Hepatocyte (in vitro differentiated cells): ENCODE measurements at regions not wholly inside any gene's neighbourhood (a gene's known extent, or its start where the extent isn't known, plus 50 kb on each side); places are given as distances from the start of the nearest gene placed in this dataset.

Experiments
- DNase-seq: peaks from one replicate; pipeline ENCODE4 v3.0.0-alpha.2; 2016; ENCODE audit warnings: low spot score
- H2AFZ ChIP-seq: fragments of 200-600 bp; sonication (generic); 2 replicates; pipeline ENCODE4 v1.6.0; 2016; ENCODE audit warnings: antibody characterized with exemption, mild to moderate bottlenecking
- H3K27ac ChIP-seq: fragments of 200-600 bp; sonication (generic); 2 replicates; pipeline ENCODE4 v1.5.1; 2016; ENCODE audit warnings: mild to moderate bottlenecking
- H3K27me3 ChIP-seq: fragments of 200-600 bp; sonication (generic); 2 replicates; pipeline ENCODE4 v1.6.1; 2016
- H3K36me3 ChIP-seq: fragments of 200-600 bp; sonication (generic); replicated peaks from 2 replicates; pipeline ENCODE4 v1.5.1; 2016; ENCODE audit warnings: low read depth; ENCODE audit not compliant: insufficient read depth
- H3K4me1 ChIP-seq: fragments of 200-600 bp; sonication (generic); 2 replicates; pipeline ENCODE4 v1.5.1; 2016; ENCODE audit warnings: mild to moderate bottlenecking, moderate library complexity; ENCODE audit not compliant: insufficient read depth
- H3K4me2 ChIP-seq: fragments of 200-600 bp; sonication (generic); 2 replicates; pipeline ENCODE4 v1.6.0; 2016
- H3K4me3 ChIP-seq: fragments of 200-600 bp; sonication (generic); 2 replicates; pipeline ENCODE4 v1.5.1; 2016; ENCODE audit warnings: mild to moderate bottlenecking
- H3K79me2 ChIP-seq: fragments of 200-600 bp; sonication (generic); 2 replicates; pipeline ENCODE4 v1.6.0; 2017; ENCODE audit warnings: mild to moderate bottlenecking
- H3K9me2 ChIP-seq: fragments of 200-600 bp; sonication (generic); replicated peaks from 2 replicates; pipeline ENCODE4 v1.6.0; 2017; ENCODE audit warnings: mild to moderate bottlenecking; ENCODE audit not compliant: insufficient read depth
- H3K9me3 ChIP-seq: fragments of 200-600 bp; sonication (generic); 2 replicates; pipeline ENCODE4 v1.5.1; 2016; ENCODE audit warnings: low read depth, mild to moderate bottlenecking
- H4K20me1 ChIP-seq: fragments of 200-600 bp; sonication (generic); 2 replicates; pipeline ENCODE4 v1.6.0; 2016; ENCODE audit warnings: mild to moderate bottlenecking; ENCODE audit not compliant: insufficient read depth, poor library complexity, severe bottlenecking
- CTCF ChIP-seq: fragments of 200-600 bp; sonication (generic); IDR thresholded peaks from 2 replicates; pipeline ENCODE4 v1.5.1; 2016; ENCODE audit warnings: antibody characterized with exemption, mild to moderate bottlenecking; ENCODE audit not compliant: poor library complexity
- EZH2 ChIP-seq: fragments of 200-600 bp; sonication (generic); IDR thresholded peaks from 2 replicates; pipeline ENCODE4 v1.6.1; 2016; ENCODE audit warnings: antibody characterized with exemption, mild to moderate bottlenecking, borderline replicate concordance
- EZH2phosphoT487 ChIP-seq: fragments of 200-600 bp; sonication (generic); IDR thresholded peaks from one replicate; pipeline ENCODE4 v1.6.1; 2018; ENCODE audit warnings: antibody characterized with exemption, mild to moderate bottlenecking, low read depth, moderate library complexity; ENCODE audit not compliant: unreplicated experiment, severe bottlenecking
- WGBS: methylation state at CpG from one replicate; pipeline ENCODE4 v1.1.6; 2016; ENCODE audit warnings: low lambda C conversion rate; ENCODE audit errors: missing lambda C conversion rate; 5-methylcytosine and 5-hydroxymethylcytosine counted together

GRCh38 chr5:133680830-133681565, 68.7 kb upstream of the FSTL4 start:
- no peaks in the 10 kb centered on the region for H3K4me1 ChIP-seq
- H4K20me1 ChIP-seq = no peaks in the 10 kb centered on the region
- no peaks in the 10 kb centered on the region for H3K9me2 ChIP-seq
- no peak overlapping the region for H3K4me3 ChIP-seq
- no peaks in the 10 kb centered on the region for H3K79me2 ChIP-seq
- H3K27me3 ChIP-seq = peaks cover 14% of the 10 kb centered on the region
- no peak overlapping the region for H3K4me2 ChIP-seq
- no peak for TF ChIP-seq EZH2
- H2AFZ ChIP-seq = no peak overlapping the region
- H3K9me3 ChIP-seq = no peaks in the 10 kb centered on the region
- no peaks in the 10 kb centered on the region for H3K36me3 ChIP-seq
- DNase-seq = no peak
- WGBS = 81% methylated on average over 12 of the region's 12 CpGs
- H3K27ac ChIP-seq = no peak overlapping the region

- Histone ChIP-seq H3K4me1 (no peaks in the 10 kb centered on the region), H3K27ac (no peak overlapping the region), H3K4me3 (no peak overlapping the region), H4K20me1 (no peaks in the 10 kb centered on the region), H3K27me3 (peaks cover 14% of the 10 kb centered on the region), H3K9me3 (no peaks in the 10 kb centered on the region), H3K36me3 (no peaks in the 10 kb centered on the region), H3K4me2 (no peak overlapping the region), H2AFZ (no peak overlapping the region), H3K9me2 (no peaks in the 10 kb centered on the region), H3K79me2 (no peaks in the 10 kb centered on the region)
- 85% methylated on average over 1 of the region's 1 CpG for WGBS
- DNase-seq = no peak
- no peak for TF ChIP-seq CTCF
- no peak for TF ChIP-seq EZH2phosphoT487
- no peak for TF ChIP-seq EZH2
These were observed 67.2 kb upstream of the FSTL4 start for GRCh38 chr5:133679534-133679933.

GRCh38 chr5:133675376-133676154, 63.2 kb upstream of the FSTL4 start:
- H3K9me3 ChIP-seq = no peaks in the 10 kb centered on the region
- no peaks in the 10 kb centered on the region for H3K79me2 ChIP-seq
- H2AFZ ChIP-seq = no peak overlapping the region
- TF ChIP-seq EZH2phosphoT487 (no peak), EZH2 (no peak), CTCF (no peak)
- no peak overlapping the region for H3K4me2 ChIP-seq
- no peaks in the 10 kb centered on the region for H3K36me3 ChIP-seq
- H3K4me1 ChIP-seq = no peaks in the 10 kb centered on the region
- WGBS = 82% methylated on average over 13 of the region's 13 CpGs
- DNase-seq = no peak
- no peaks in the 10 kb centered on the region for H4K20me1 ChIP-seq
- H3K9me2 ChIP-seq = no peaks in the 10 kb centered on the region
- no peak overlapping the region for H3K27ac ChIP-seq
- H3K4me3 ChIP-seq = no peak overlapping the region
- H3K27me3 ChIP-seq = no peaks in the 10 kb centered on the region

GRCh38 chr5:133670336-133670735, 58.0 kb upstream of the FSTL4 start:
- TF ChIP-seq CTCF (no peak), EZH2 (no peak), EZH2phosphoT487 (no peak)
- no peak overlapping the region for H2AFZ ChIP-seq
- WGBS = 75% methylated on average over 2 of the region's 2 CpGs

More at GRCh38 chr5:133670336-133670735, 58.0 kb upstream of the FSTL4 start:
- H3K4me2 ChIP-seq = no peak overlapping the region
- H3K27ac ChIP-seq = no peak overlapping the region
- no peaks in the 10 kb centered on the region for H4K20me1 ChIP-seq
- H3K4me1 ChIP-seq = no peaks in the 10 kb centered on the region
- H3K9me2 ChIP-seq = no peaks in the 10 kb centered on the region
- no peaks in the 10 kb centered on the region for H3K79me2 ChIP-seq
- no peaks in the 10 kb centered on the region for H3K36me3 ChIP-seq
- H3K4me3 ChIP-seq = no peak overlapping the region
- H3K27me3 ChIP-seq = no peaks in the 10 kb centered on the region
- DNase-seq = no peak
- H3K9me3 ChIP-seq = no peaks in the 10 kb centered on the region
